ENCODE measurements at regions not wholly inside any gene's neighbourhood (a gene's known extent, or its start where the extent isn't known, plus 50 kb on each side); places are given as distances from the start of the nearest gene placed in this dataset.

- no peaks in the 10 kb centered on the region for H3K4me1 ChIP-seq (ENCODE audit: control insufficient read depth in 1 of 2, insufficient read depth in 2 of 2, low read length in 2 of 2)
- ChIA-PET POLR2A (no interaction called here), CTCF (no interaction called here), RAD21 (ENCODE audit: low non-redundant PET in 1 of 2, low total read pairs in 2 of 2, uncharacterized antibody in 2 of 2, unreplicated experiment in 2 of 2) (no interaction called here)
- H3K27me3 ChIP-seq (ENCODE audit: insufficient read depth, low read length) = no peaks in the 10 kb centered on the region
- DNase-seq (ENCODE audit: low read depth, low spot score) (no peak), ATAC-seq (no peak)
- no peak overlapping the region for H3K27ac ChIP-seq (ENCODE audit: low read depth, low read length)
- no peaks in the 10 kb centered on the region for H3K36me3 ChIP-seq (ENCODE audit: control insufficient read depth in 1 of 2, insufficient read depth in 2 of 2, low read length in 2 of 2)
- no peaks in the 10 kb centered on the region for H4K20me1 ChIP-seq (ENCODE audit: insufficient read depth)
- no peak overlapping the region for H3K4me3 ChIP-seq (replicated peaks in 1 of 2; ENCODE audit: low read depth in 1 of 2, low read length in 2 of 2)
- intact Hi-C loops (cut with micrococcal nuclease) = no loop called here
- no peaks in the 10 kb centered on the region for H3K9me2 ChIP-seq (ENCODE audit: insufficient read depth)
- peaks cover 0 to 23% of the 10 kb centered on the region in 2 experiments; a peak in 1 of 4 replicates for H3K9me3 ChIP-seq (ENCODE audit: control insufficient read depth in 1 of 2, insufficient read depth in 1 of 2, low read depth in 1 of 2, low read length in 2 of 2)
- H3K79me2 ChIP-seq (ENCODE audit: insufficient read depth, low read length) = no peaks in the 10 kb centered on the region
- TF ChIP-seq POLR2A (IDR thresholded peaks at IDR 0.05; ENCODE audit: borderline replicate concordance, extremely low read depth, insufficient read depth, insufficient read length) = no peak
- TF ChIP-seq SRF (IDR thresholded peaks at IDR 0.05; ENCODE audit: low read depth) = no peak
- no TSS peak for BruUV-seq (replicated peaks)
- no peak overlapping the region for H3K4me2 ChIP-seq (ENCODE audit: low read length)
- no peak overlapping the region for H2AFZ ChIP-seq (ENCODE audit: low read depth, low read length, poor library complexity, severe bottlenecking)
- no peak overlapping the region for H3K9ac ChIP-seq (ENCODE audit: low read length)
Observed at GRCh38 chr20:52652271-52652670, 319.9 kb upstream of the TSHZ2 start.

DNA sequence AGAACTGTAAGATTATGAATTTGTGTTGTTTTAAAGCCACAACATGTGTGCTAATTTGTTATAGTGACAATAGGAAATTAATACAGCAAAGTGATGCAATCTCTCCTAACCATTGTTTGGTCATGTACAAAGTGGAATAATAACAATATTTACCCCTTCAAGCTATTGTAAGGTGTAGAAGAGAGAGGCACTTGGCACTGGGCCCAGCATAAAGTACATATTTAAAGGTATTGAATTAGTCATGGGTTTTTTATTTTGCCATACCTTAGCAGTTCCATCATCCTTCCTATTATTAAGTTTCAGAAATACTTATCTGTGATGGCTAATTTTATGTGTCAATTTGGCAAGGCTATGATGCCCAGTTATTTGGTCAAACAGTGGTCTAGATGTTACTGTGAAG, 322.4 kb upstream of the TSHZ2 start:
- no peaks in the 10 kb centered on the region for H3K4me1 ChIP-seq (ENCODE audit: control insufficient read depth in 1 of 2, insufficient read depth in 2 of 2, low read length in 2 of 2)
- H3K4me2 ChIP-seq (ENCODE audit: low read length) = no peak overlapping the region
- H3K4me3 ChIP-seq (replicated peaks in 1 of 2; ENCODE audit: low read depth in 1 of 2, low read length in 2 of 2) = no peak overlapping the region
- no peaks in the 10 kb centered on the region for H3K79me2 ChIP-seq (ENCODE audit: insufficient read depth, low read length)
- BruUV-seq (replicated peaks) = no TSS peak
- no peak overlapping the region for H2AFZ ChIP-seq (ENCODE audit: low read depth, low read length, poor library complexity, severe bottlenecking)
- RAD21 ChIA-PET (ENCODE audit: low non-redundant PET in 1 of 2, low total read pairs in 2 of 2, uncharacterized antibody in 2 of 2, unreplicated experiment in 2 of 2) = no interaction called here
- no peaks in the 10 kb centered on the region for H3K36me3 ChIP-seq (ENCODE audit: control insufficient read depth in 1 of 2, insufficient read depth in 2 of 2, low read length in 2 of 2)
- ATAC-seq (no peak), DNase-seq (ENCODE audit: low read depth, low spot score) (no peak)
- peaks cover 0 to 12% of the 10 kb centered on the region in 2 experiments; a peak in 1 of 4 replicates for H3K9me3 ChIP-seq (ENCODE audit: control insufficient read depth in 1 of 2, insufficient read depth in 1 of 2, low read depth in 1 of 2, low read length in 2 of 2)
- intact Hi-C loops (cut with micrococcal nuclease) = no loop called here
- POLR2A ChIA-PET = no interaction called here
- CTCF ChIA-PET = no interaction called here
- H3K9me2 ChIP-seq (ENCODE audit: insufficient read depth) = no peaks in the 10 kb centered on the region
- no peaks in the 10 kb centered on the region for H4K20me1 ChIP-seq (ENCODE audit: insufficient read depth)
- H3K9ac ChIP-seq (ENCODE audit: low read length) = no peak overlapping the region
- H3K27ac ChIP-seq (ENCODE audit: low read depth, low read length) = no peak overlapping the region
- no peaks in the 10 kb centered on the region for H3K27me3 ChIP-seq (ENCODE audit: insufficient read depth, low read length)
- TF ChIP-seq EGR1 (IDR thresholded peaks at IDR 0.05; ENCODE audit: low read depth) (no peak), ZBTB33 (IDR thresholded peaks at IDR 0.05; ENCODE audit: extremely low read depth, insufficient replicate concordance, low read length) (no peak), EZH2 (IDR thresholded peaks at IDR 0.05) (no peak), YY1 (IDR thresholded peaks at IDR 0.05; ENCODE audit: extremely low read depth, insufficient replicate concordance, low read depth, low read length) (no peak), JUND (IDR thresholded peaks at IDR 0.05) (no peak), ELF1 (IDR thresholded peaks at IDR 0.05; ENCODE audit: borderline replicate concordance, low read depth) (no peak), POLR2A (IDR thresholded peaks at IDR 0.05; ENCODE audit: borderline replicate concordance, extremely low read depth, insufficient read depth, insufficient read length) (no peak), ZFX (IDR thresholded peaks at IDR 0.05) (no peak), FOSL1 (IDR thresholded peaks at IDR 0.05; ENCODE audit: low read depth) (no peak), ZNF274 (IDR thresholded peaks at IDR 0.05; ENCODE audit: low read depth, low read length) (no peak), SP1 (IDR thresholded peaks at IDR 0.05; ENCODE audit: low read depth) (no peak), SRF (IDR thresholded peaks at IDR 0.05; ENCODE audit: low read depth) (no peak), CBX3 (IDR thresholded peaks at IDR 0.05; ENCODE audit: low read depth) (no peak), EZH2phosphoT487 (IDR thresholded peaks at IDR 0.05; ENCODE audit: borderline replicate concordance) (no peak)
- TF ChIP-seq, protein P1, sequence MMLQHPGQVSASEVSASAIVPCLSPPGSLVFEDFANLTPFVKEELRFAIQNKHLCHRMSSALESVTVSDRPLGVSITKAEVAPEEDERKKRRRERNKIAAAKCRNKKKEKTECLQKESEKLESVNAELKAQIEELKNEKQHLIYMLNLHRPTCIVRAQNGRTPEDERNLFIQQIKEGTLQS (IDR thresholded peaks at IDR 0.05) = no peak
- TF ChIP-seq, protein P2, sequence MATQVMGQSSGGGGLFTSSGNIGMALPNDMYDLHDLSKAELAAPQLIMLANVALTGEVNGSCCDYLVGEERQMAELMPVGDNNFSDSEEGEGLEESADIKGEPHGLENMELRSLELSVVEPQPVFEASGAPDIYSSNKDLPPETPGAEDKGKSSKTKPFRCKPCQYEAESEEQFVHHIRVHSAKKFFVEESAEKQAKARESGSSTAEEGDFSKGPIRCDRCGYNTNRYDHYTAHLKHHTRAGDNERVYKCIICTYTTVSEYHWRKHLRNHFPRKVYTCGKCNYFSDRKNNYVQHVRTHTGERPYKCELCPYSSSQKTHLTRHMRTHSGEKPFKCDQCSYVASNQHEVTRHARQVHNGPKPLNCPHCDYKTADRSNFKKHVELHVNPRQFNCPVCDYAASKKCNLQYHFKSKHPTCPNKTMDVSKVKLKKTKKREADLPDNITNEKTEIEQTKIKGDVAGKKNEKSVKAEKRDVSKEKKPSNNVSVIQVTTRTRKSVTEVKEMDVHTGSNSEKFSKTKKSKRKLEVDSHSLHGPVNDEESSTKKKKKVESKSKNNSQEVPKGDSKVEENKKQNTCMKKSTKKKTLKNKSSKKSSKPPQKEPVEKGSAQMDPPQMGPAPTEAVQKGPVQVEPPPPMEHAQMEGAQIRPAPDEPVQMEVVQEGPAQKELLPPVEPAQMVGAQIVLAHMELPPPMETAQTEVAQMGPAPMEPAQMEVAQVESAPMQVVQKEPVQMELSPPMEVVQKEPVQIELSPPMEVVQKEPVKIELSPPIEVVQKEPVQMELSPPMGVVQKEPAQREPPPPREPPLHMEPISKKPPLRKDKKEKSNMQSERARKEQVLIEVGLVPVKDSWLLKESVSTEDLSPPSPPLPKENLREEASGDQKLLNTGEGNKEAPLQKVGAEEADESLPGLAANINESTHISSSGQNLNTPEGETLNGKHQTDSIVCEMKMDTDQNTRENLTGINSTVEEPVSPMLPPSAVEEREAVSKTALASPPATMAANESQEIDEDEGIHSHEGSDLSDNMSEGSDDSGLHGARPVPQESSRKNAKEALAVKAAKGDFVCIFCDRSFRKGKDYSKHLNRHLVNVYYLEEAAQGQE (IDR thresholded peaks at IDR 0.05; ENCODE audit: low read depth) = no peak
- TF ChIP-seq, protein P3, sequence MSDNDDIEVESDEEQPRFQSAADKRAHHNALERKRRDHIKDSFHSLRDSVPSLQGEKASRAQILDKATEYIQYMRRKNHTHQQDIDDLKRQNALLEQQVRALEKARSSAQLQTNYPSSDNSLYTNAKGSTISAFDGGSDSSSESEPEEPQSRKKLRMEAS (IDR thresholded peaks at IDR 0.05) = no peak

All from HCT116 (cell line).